Mesothelial cell of epicardium (in vitro differentiated cells): ENCODE measurements at regions not wholly inside any gene's neighbourhood (a gene's known extent, or its start where the extent isn't known, plus 50 kb on each side); places are given as distances from the start of the nearest gene placed in this dataset.

ENCODE experiments used
- DNase-seq, 2 experiments: peaks; one replicate each; pipeline ENCODE4 v3.0.0; 2021; ENCODE audit warnings: low spot score in 2 of 2; ENCODE audit not compliant: unreplicated experiment in 2 of 2
- H3K27ac Mint-ChIP-seq: 2 replicates; pipeline ENCODE4 v1.8.0; 2021; ENCODE audit warnings: mixed read lengths
- H3K27me3 Mint-ChIP-seq: 2 replicates; pipeline ENCODE4 v1.8.0; 2021; ENCODE audit warnings: low read depth, mixed read lengths
- H3K36me3 Mint-ChIP-seq: 2 replicates; pipeline ENCODE4 v1.8.0; 2021; ENCODE audit warnings: mixed read lengths
- H3K4me1 Mint-ChIP-seq: 2 replicates; pipeline ENCODE4 v1.8.0; 2021; ENCODE audit warnings: mixed read lengths
- H3K4me3 Mint-ChIP-seq: 2 replicates; pipeline ENCODE4 v1.8.0; 2021; ENCODE audit warnings: mild to moderate bottlenecking, moderate library complexity, mixed read lengths
- H3K9me3 Mint-ChIP-seq: 2 replicates; pipeline ENCODE4 v1.8.0; 2021; ENCODE audit warnings: mixed read lengths
- CTCF ChIP-seq: fragments of 200-600 bp; sonication (generic); IDR thresholded peaks from one replicate; pipeline ENCODE4 v1.5.0; 2021; ENCODE audit warnings: antibody characterized with exemption; ENCODE audit not compliant: unreplicated experiment

- Mint-ChIP-seq H3K4me1 (peaks cover 28% of the 10 kb centered on the region), H3K4me3 (no peak overlapping the region), H3K27ac (no peak overlapping the region), H3K36me3 (no peaks in the 10 kb centered on the region), H3K9me3 (peaks cover 7% of the 10 kb centered on the region), H3K27me3 (peaks cover 3% of the 10 kb centered on the region)
- TF ChIP-seq CTCF: no peak
- no peak for DNase-seq
These were observed 278.9 kb downstream of the RWDD3 start for GRCh38 chr1:95512925-95513324.

DNA sequence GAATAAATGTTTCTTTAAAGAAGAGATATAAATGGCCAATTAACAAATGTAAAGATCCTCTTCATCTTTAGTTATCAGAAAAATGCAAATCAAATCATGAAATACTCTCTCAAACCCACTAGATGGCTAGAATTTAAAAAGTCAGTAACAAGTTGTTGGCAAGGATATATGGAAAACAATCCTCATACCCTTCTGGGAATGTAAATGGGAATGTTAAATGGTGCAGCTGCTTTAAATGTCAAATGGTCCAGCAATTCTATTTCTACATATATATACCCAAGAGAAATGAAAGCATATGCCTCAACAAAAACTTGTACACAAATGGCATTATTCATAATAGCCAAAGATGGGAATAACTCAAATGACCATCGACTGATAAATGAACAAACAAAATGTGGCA, 283.5 kb downstream of the RWDD3 start:
- no peaks in the 10 kb centered on the region for H3K27me3 Mint-ChIP-seq
- H3K4me1 Mint-ChIP-seq: peaks cover 5% of the 10 kb centered on the region
- TF ChIP-seq CTCF: no peak
- DNase-seq: no peak
- peaks cover 2% of the 10 kb centered on the region for H3K36me3 Mint-ChIP-seq
- H3K27ac Mint-ChIP-seq: no peak overlapping the region
- H3K9me3 Mint-ChIP-seq: peaks cover 19% of the 10 kb centered on the region
- no peak overlapping the region for H3K4me3 Mint-ChIP-seq

DNA sequence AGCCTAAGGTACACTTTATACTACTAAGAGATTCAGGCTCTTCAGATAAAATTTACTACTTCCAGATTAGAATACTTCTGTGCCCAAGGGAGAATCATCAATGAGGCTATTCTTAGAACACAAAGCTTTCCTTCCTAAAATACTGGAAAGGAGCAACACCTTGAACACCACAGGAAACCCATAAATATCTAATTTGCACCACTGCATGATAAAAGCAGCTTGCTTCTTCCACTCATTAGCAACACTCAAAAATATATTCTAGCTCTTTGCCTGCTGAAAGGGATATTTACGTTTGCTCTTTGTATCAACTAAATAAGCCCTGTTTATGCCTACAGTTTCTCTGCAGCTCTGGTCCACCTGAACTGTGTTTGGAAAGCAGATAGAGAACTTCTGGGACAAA, 284.3 kb downstream of the RWDD3 start:
- Mint-ChIP-seq H3K4me1 (no peaks in the 10 kb centered on the region), H3K36me3 (peaks cover 2% of the 10 kb centered on the region), H3K27ac (no peak overlapping the region), H3K4me3 (no peak overlapping the region), H3K27me3 (no peaks in the 10 kb centered on the region), H3K9me3 (peaks cover 27% of the 10 kb centered on the region)
- no peak for DNase-seq
- TF ChIP-seq CTCF: no peak

GRCh38 chr1:95520390-95520789, 286.4 kb downstream of the RWDD3 start:
- H3K36me3 Mint-ChIP-seq: peaks cover 2% of the 10 kb centered on the region
- no peaks in the 10 kb centered on the region for H3K27me3 Mint-ChIP-seq
- DNase-seq: no peak
- H3K4me3 Mint-ChIP-seq: no peak overlapping the region
- no peaks in the 10 kb centered on the region for H3K4me1 Mint-ChIP-seq
- TF ChIP-seq CTCF: no peak
- peaks cover 44% of the 10 kb centered on the region for H3K9me3 Mint-ChIP-seq
- no peak overlapping the region for H3K27ac Mint-ChIP-seq

DNA sequence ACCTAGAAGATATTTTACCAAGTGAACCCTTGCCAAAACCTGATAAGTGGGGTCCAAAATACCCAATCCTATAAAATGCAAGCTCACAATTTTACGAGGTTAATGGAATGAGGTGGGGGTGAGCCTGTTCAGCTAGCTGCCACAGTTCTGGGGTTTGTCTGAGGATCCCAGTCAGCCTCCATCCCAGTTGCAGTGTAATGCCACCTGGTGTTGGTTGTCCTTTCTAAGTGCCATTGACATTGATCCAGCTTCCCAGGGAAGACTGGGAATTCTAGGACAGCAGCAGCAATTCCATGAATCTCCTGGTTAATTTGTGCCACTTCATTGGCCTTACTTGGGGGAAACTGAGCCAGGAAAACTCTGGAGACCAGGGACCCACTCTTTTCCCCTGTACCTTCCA, 298.3 kb downstream of the RWDD3 start:
- H3K36me3 Mint-ChIP-seq: no peaks in the 10 kb centered on the region
- TF ChIP-seq CTCF: no peak
- H3K4me1 Mint-ChIP-seq: no peaks in the 10 kb centered on the region
- H3K9me3 Mint-ChIP-seq: no peaks in the 10 kb centered on the region
- no peak for DNase-seq
- no peaks in the 10 kb centered on the region for H3K27me3 Mint-ChIP-seq
- no peak overlapping the region for H3K27ac Mint-ChIP-seq
- no peak overlapping the region for H3K4me3 Mint-ChIP-seq

DNA sequence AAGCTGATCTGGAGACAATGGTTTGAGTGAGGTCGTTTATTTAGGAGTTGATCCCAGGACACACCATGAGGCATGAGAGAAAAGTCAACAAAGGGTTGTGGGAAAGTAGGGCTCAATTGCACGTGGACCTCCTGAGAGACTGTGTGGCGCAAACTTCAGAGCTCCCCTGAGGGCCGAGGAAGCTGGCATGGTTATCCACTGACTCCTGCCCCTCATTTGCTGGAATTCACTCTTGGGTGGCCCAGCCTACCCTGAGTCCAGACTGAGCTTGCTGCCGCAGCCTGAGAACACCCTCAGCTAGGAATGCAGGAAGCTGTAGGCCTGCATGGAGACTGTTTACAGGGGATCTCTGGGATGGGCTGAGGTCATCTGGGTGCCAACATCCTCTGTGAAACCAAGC, 301.0 kb downstream of the RWDD3 start:
- H3K27ac Mint-ChIP-seq: no peak overlapping the region
- no peak overlapping the region for H3K4me3 Mint-ChIP-seq
- H3K9me3 Mint-ChIP-seq: no peaks in the 10 kb centered on the region
- H3K4me1 Mint-ChIP-seq: no peaks in the 10 kb centered on the region
- H3K27me3 Mint-ChIP-seq: no peaks in the 10 kb centered on the region
- DNase-seq: no peak
- no peak for TF ChIP-seq CTCF
- no peaks in the 10 kb centered on the region for H3K36me3 Mint-ChIP-seq
